Right lobe of liver (tissue), 4 donors: ENCODE measurements at regions not wholly inside any gene's neighbourhood (a gene's known extent, or its start where the extent isn't known, plus 50 kb on each side); places are given as distances from the start of the nearest gene placed in this dataset.

Source experiments
- POLR2A ChIP-seq: fragments of 450-650 bp; IDR thresholded peaks from one replicate; pipeline ENCODE4 v1.6.1; 2017; ENCODE audit warnings: antibody characterized with exemption, mild to moderate bottlenecking
- TF ChIP-seq, protein P1 (sequence below), 4 donors: fragments of 200-600 bp in 3 of 4; fragments of 450-650 bp in 1 of 4; IDR thresholded peaks; one replicate each; pipeline versions ENCODE4 v1.5.1 to v1.8.0; 2016 to 2022; ENCODE audit warnings: antibody characterized with exemption in 4 of 4, mild to moderate bottlenecking in 2 of 4
- donor health status: DM: no; HTN: no; CAD: no.
- donor health status: DM: no; HTN: no; CAD: no.
- donor health status: DM: no; HTN: yes; CAD: no.

DNA sequence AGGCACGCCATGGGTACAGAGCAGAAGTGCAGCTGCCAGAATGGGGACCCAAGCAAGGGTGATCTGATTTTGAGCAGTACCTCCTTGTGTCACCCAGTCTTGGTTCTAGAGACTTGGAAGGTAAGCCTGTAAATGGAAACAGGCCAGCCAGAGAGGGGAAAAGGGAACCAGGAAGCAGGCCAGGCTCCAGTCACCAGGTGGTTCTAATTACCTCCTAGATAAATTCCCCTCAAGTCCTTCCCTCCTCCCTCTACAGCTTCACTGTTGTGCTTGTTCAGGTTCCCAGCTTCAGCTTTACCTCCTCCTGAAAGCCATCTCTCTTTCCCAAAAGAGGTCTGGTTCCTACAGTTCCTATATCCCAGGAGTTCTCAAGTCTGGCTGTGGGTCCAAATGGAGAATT lies 58.8 kb upstream of the SLC7A14 start:
- TF ChIP-seq, protein P1, sequence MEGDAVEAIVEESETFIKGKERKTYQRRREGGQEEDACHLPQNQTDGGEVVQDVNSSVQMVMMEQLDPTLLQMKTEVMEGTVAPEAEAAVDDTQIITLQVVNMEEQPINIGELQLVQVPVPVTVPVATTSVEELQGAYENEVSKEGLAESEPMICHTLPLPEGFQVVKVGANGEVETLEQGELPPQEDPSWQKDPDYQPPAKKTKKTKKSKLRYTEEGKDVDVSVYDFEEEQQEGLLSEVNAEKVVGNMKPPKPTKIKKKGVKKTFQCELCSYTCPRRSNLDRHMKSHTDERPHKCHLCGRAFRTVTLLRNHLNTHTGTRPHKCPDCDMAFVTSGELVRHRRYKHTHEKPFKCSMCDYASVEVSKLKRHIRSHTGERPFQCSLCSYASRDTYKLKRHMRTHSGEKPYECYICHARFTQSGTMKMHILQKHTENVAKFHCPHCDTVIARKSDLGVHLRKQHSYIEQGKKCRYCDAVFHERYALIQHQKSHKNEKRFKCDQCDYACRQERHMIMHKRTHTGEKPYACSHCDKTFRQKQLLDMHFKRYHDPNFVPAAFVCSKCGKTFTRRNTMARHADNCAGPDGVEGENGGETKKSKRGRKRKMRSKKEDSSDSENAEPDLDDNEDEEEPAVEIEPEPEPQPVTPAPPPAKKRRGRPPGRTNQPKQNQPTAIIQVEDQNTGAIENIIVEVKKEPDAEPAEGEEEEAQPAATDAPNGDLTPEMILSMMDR (IDR thresholded peaks at IDR 0.05), result no peak
- TF ChIP-seq POLR2A, result no peak
